ENCODE measurements at regions not wholly inside any gene's neighbourhood (a gene's known extent, or its start where the extent isn't known, plus 50 kb on each side); places are given as distances from the start of the nearest gene placed in this dataset.

DNA sequence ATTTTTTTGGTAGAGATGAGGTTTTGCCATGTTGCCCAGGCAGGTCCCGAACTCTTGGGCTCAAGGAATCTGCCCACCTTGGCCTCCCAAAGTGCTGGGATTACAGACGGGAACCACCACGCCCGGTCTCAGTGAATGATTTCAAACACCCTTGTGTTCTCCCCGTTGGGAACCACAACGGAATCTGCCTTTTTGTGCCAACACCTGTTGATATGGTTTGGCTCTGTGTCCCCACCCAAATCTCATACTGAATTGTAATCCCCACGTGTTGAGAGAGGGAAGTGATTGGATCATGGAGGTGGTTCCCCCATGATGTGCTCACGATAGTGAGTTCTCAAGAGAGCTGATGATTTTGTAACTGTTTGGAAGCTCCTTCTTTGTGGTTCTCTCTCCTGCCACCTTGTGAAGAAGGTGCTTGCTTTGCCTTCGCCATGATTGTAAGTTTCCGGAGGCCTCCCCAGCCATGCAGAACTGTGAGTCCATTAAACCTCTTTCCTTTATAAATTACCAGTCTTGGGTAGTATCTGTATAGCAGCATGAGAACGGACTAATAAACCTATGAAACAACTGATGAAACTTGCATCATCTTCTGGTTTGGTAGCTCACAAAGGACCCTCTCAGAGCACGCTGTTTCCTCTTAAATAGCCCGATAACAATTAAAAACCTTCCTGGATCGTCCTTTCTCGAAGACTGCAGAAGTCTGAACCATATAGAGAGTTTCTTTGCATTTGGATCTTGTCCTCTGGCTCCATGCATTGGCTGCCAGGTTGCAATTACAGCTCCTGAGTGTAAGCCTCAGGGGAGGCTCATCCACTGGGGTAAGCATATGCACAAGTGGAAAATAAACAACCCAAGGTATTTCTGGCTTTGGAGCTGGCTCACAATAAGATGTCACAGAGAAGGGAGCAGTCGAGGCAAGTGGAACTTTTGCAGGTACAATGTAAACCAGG, 91.5 kb downstream of the SPRY4 start:
- TF ChIP-seq EP300 (IDR thresholded peaks at IDR 0.05; ENCODE audit: borderline replicate concordance in 1 of 2, low read depth in 2 of 2, low read length in 2 of 2) = no peak
- no peak for TF ChIP-seq NANOG (IDR thresholded peaks at IDR 0.05; ENCODE audit: insufficient read depth, low read depth, low read length, poor library complexity, severe bottlenecking)
- no peak for TF ChIP-seq CBX8 (IDR thresholded peaks at IDR 0.05; ENCODE audit: borderline replicate concordance, low read depth, low read length)
- TF ChIP-seq CREB1 (IDR thresholded peaks at IDR 0.05) = no peak
- TF ChIP-seq, protein P1, sequence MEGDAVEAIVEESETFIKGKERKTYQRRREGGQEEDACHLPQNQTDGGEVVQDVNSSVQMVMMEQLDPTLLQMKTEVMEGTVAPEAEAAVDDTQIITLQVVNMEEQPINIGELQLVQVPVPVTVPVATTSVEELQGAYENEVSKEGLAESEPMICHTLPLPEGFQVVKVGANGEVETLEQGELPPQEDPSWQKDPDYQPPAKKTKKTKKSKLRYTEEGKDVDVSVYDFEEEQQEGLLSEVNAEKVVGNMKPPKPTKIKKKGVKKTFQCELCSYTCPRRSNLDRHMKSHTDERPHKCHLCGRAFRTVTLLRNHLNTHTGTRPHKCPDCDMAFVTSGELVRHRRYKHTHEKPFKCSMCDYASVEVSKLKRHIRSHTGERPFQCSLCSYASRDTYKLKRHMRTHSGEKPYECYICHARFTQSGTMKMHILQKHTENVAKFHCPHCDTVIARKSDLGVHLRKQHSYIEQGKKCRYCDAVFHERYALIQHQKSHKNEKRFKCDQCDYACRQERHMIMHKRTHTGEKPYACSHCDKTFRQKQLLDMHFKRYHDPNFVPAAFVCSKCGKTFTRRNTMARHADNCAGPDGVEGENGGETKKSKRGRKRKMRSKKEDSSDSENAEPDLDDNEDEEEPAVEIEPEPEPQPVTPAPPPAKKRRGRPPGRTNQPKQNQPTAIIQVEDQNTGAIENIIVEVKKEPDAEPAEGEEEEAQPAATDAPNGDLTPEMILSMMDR (IDR thresholded peaks at IDR 0.05; ENCODE audit: control extremely low read depth in 1 of 3, insufficient read depth in 1 of 3, low read depth in 1 of 3, low read length in 3 of 3) = no peak
- no peak for TF ChIP-seq GABPA (IDR thresholded peaks at IDR 0.05; ENCODE audit: borderline replicate concordance, insufficient read depth, low read length)
